GM21423 (cell line): ENCODE measurements at regions not wholly inside any gene's neighbourhood (a gene's known extent, or its start where the extent isn't known, plus 50 kb on each side); places are given as distances from the start of the nearest gene placed in this dataset.
"Not testable (repeated sequence)": the region's sequence is repeated elsewhere in the genome, so short reads cannot be mapped to it uniquely, and the experiment has no call there.

Experiments
- ATAC-seq: cut with Tn5 transposase; IDR thresholded peaks from one replicate; pipeline ENCODE4 v1.9.1; 2021; ENCODE audit warnings: mild to moderate bottlenecking, moderate library complexity; ENCODE audit not compliant: unreplicated experiment

- not testable (repeated sequence) for ATAC-seq
These were observed 109.9 kb downstream of the MRPL14 start for GRCh38 chr6:44017307-44017706.

- no peak for ATAC-seq
These were observed 111.0 kb downstream of the MRPL14 start for GRCh38 chr6:44016131-44016870.

GRCh38 chr6:44012078-44012493, 115.2 kb downstream of the MRPL14 start:
- no peak for ATAC-seq

- ATAC-seq, result no peak
These were observed 115.8 kb downstream of the MRPL14 start for GRCh38 chr6:44011350-44011920.

- no peak for ATAC-seq
These were observed 116.6 kb downstream of the MRPL14 start for GRCh38 chr6:44010411-44011349.

GRCh38 chr6:44009425-44010321, 117.6 kb downstream of the MRPL14 start:
- ATAC-seq, result no peak

GRCh38 chr6:44008821-44009370, 118.4 kb downstream of the MRPL14 start:
- ATAC-seq, result no peak

GRCh38 chr6:44007818-44008621, 119.2 kb downstream of the MRPL14 start:
- no peak for ATAC-seq

- ATAC-seq, result no peak
These were observed 120.4 kb downstream of the MRPL14 start for GRCh38 chr6:44006872-44007303.

- no peak for ATAC-seq
These were observed 121.0 kb downstream of the MRPL14 start for GRCh38 chr6:44006123-44006871.

GRCh38 chr6:44005507-44005903, 121.7 kb downstream of the MRPL14 start:
- ATAC-seq, result no peak

GRCh38 chr6:44004625-44005506, 122.4 kb downstream of the MRPL14 start:
- ATAC-seq, result no peak

GRCh38 chr6:44004136-44004535, 123.1 kb downstream of the MRPL14 start:
- no peak for ATAC-seq

GRCh38 chr6:44003345-44004061, 123.7 kb downstream of the MRPL14 start:
- ATAC-seq, result no peak

- peak; percentile 37 for ATAC-seq
These were observed 124.5 kb downstream of the MRPL14 start for GRCh38 chr6:44002593-44003344.

GRCh38 chr6:44002067-44002592, 125.1 kb downstream of the MRPL14 start:
- no peak for ATAC-seq
